Kidney (tissue), 13 donors: ENCODE measurements at regions not wholly inside any gene's neighbourhood (a gene's known extent, or its start where the extent isn't known, plus 50 kb on each side); places are given as distances from the start of the nearest gene placed in this dataset.

Experiments used
- DNase-seq, 5 donors: peaks; one replicate each; pipeline ENCODE4 v3.0.0-alpha.2; 2013 to 2020
- FAIRE-seq: peaks from 2 replicates; lab custom pipeline; 2012; peaks lifted over from hg19 to GRCh38; lab: Jason Lieb, UNC
- H3K27ac ChIP-seq, 2 donors: one replicate each; pipeline ENCODE4 v1.7.0; 2013; ENCODE audit warnings: low read depth in 2 of 2, low read length in 2 of 2, inconsistent platforms in 1 of 2
- H3K27me3 ChIP-seq: one replicate; pipeline ENCODE4 v1.7.1; 2013; ENCODE audit warnings: low read length, inconsistent platforms; ENCODE audit not compliant: control insufficient read depth, insufficient read depth
- H3K36me3 ChIP-seq, 3 donors: one replicate each; pipeline versions ENCODE4 v1.7.0 to v1.7.1; 2013; ENCODE audit warnings: low read length in 3 of 3, control low read depth in 1 of 3, inconsistent platforms in 1 of 3; ENCODE audit not compliant: insufficient read depth in 3 of 3, control insufficient read depth in 2 of 3
- H3K4me1 ChIP-seq, 3 donors: one replicate each; pipeline versions ENCODE4 v1.7.0 to v1.7.1; 2013; ENCODE audit warnings: low read length in 3 of 3, inconsistent platforms in 1 of 3, low read depth in 1 of 3; ENCODE audit not compliant: control insufficient read depth in 2 of 3, insufficient read depth in 2 of 3
- H3K4me3 ChIP-seq, 3 donors: one replicate each; pipeline versions ENCODE4 v1.7.0 to v1.8.1; 2013; ENCODE audit warnings: low read length in 3 of 3, control low read depth in 1 of 3, inconsistent platforms in 1 of 3
- H3K9ac ChIP-seq, 3 donors: one replicate each; pipeline versions ENCODE4 v1.7.0 to v1.7.1; 2013; ENCODE audit warnings: low read length in 3 of 3, control low read depth in 1 of 3, inconsistent platforms in 1 of 3
- H3K9me3 ChIP-seq, 3 donors: one replicate each; pipeline versions ENCODE4 v1.7.0 to v1.7.1; 2013; ENCODE audit warnings: low read length in 3 of 3, control low read depth in 1 of 3, inconsistent platforms in 1 of 3; ENCODE audit not compliant: control insufficient read depth in 2 of 3, insufficient read depth in 1 of 3
- CTCF ChIP-seq: IDR thresholded peaks from 3 replicates; pipeline ENCODE4 v1.5.1; 2012; ENCODE audit warnings: mild to moderate bottlenecking, moderate library complexity, borderline replicate concordance; ENCODE audit not compliant: insufficient read depth; ENCODE audit errors: extremely low read depth
- intact Hi-C: fragments of 100-400 bp; cut with DNase I; formaldehyde crosslinking; loops from one replicate; pipeline ENCODE4 v1.11.1; 2022
- donor health status: control.
- donor health status: control.
- donor health status: control.
- donor health status: control.
- donor health status: control.
- donor health status: DM: yes; HTN: yes; CAD: no.
- donor health status: Normal renal cell carcinoma (clear cell type).

DNA sequence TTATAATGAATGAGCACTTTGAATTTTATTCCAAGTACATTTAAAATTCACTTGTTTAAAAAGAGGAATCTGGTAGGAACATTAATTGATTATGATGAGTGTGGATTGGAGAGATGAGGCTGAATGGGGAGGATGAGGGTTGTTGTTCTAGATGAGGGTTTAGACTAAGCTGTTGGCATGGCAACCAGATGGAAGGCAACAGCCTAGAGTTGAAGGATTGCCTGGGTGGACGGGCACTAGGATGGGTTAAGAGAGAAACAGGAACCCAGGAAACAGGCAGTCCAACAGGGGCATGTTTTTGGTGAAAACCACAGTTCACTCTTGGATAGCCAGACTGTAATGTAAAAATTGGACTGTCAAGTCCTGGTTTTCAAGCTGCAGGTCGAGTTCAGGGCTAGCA, 125.5 kb downstream of the CHRM3 start:
- Histone ChIP-seq H3K9me3 (no peaks in the 10 kb centered on the region), H3K36me3 (no peaks in the 10 kb centered on the region), H3K27me3 (no peaks in the 10 kb centered on the region), H3K4me3 (no peak overlapping the region), H3K27ac (no peak overlapping the region), H3K4me1 (no peaks in the 10 kb centered on the region), H3K9ac (no peak overlapping the region)
- DNase-seq (no peak), FAIRE-seq (no peak)
- no peak for TF ChIP-seq CTCF
- intact Hi-C loops = no loop called here

- intact Hi-C loops = no loop called here
- no peaks in the 10 kb centered on the region for H3K4me1 ChIP-seq
- no peak overlapping the region for H3K4me3 ChIP-seq
- DNase-seq (no peak), FAIRE-seq (no peak)
- H3K9me3 ChIP-seq = no peaks in the 10 kb centered on the region
- no peak overlapping the region for H3K9ac ChIP-seq
- H3K27ac ChIP-seq = no peak overlapping the region
- no peaks in the 10 kb centered on the region for H3K36me3 ChIP-seq
- H3K27me3 ChIP-seq = no peaks in the 10 kb centered on the region
- no peak for TF ChIP-seq CTCF
Measured at GRCh38 chr1:239516579-239516978, 130.2 kb downstream of the CHRM3 start.

DNA sequence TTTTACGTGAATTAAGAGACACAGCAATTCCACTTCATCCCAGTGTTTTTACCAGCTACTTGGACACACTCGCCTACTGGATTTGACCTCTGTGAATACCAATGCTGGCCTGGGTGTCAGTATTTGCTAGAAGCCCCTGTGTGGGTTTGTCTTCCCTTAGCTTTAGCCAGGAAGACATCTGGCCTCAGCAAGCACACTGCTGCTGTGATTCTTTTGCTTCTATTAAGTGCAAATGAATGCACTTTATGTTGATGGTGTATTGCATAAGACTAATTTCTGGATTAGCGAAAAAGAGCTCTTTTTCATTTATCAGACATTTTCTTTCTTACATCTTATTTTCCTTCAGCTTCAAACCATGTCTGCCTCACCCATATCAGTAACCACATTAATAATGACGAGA, 140.0 kb downstream of the CHRM3 start:
- DNase-seq (no peak), FAIRE-seq (no peak)
- Histone ChIP-seq H3K4me3 (no peak overlapping the region), H3K4me1 (no peaks in the 10 kb centered on the region), H3K36me3 (no peaks in the 10 kb centered on the region), H3K27ac (no peak overlapping the region), H3K9me3 (no peaks in the 10 kb centered on the region), H3K9ac (no peak overlapping the region), H3K27me3 (no peaks in the 10 kb centered on the region)
- no peak for TF ChIP-seq CTCF
- intact Hi-C loops = no loop called here

GRCh38 chr1:239527051-239527693, 140.8 kb downstream of the CHRM3 start:
- Histone ChIP-seq H3K27me3 (no peaks in the 10 kb centered on the region), H3K9ac (no peak overlapping the region), H3K27ac (no peak overlapping the region), H3K9me3 (no peaks in the 10 kb centered on the region), H3K4me3 (no peak overlapping the region), H3K36me3 (no peaks in the 10 kb centered on the region), H3K4me1 (no peaks in the 10 kb centered on the region)
- FAIRE-seq (no peak), DNase-seq (peak in 3 of 5 donors; percentile 18 to 58 (median 44))
- no peak for TF ChIP-seq CTCF
- intact Hi-C loops = no loop called here
